Stimulated activated naive CD8-positive, alpha-beta T cell treated with anti-CD3 and anti-CD28 coated beads, Interleukin-15, Interleukin-2, amounts not matched to agents 100 U/mL and 50 U/mL, for 24 hours (primary cell): ENCODE measurements at regions not wholly inside any gene's neighbourhood (a gene's known extent, or its start where the extent isn't known, plus 50 kb on each side); places are given as distances from the start of the nearest gene placed in this dataset.
"Not testable (repeated sequence)": the region's sequence is repeated elsewhere in the genome, so short reads cannot be mapped to it uniquely, and the experiment has no call there.

Experiments used
- ATAC-seq: fragments of 150-1000 bp; cut with Tn5 transposase; one replicate; pipeline ENCODE4 v1.10.0; 2021
- DNase-seq: peaks from one replicate; pipeline ENCODE4 v3.0.0; 2021

DNA sequence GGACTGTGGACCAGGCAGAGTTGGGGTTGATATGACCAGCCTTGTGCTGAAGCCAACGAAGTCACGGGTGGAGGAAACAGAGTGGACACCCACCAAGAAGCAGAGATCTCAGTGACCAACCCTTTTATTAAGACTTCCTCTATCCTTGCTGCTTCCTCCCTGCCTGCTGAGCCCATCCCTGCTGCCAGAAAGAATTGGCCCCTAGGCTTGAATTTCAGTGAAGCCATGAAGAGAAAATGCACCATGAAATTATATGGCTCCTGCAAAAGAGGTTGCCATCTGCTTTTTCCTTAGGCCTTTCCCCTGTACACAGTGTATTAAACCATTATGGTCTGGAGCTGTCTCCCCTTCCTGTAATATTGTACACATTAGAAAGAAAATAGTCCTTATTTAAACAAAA lies 246.7 kb downstream of the HS3ST3B1 start:
- DNase-seq (no peak), ATAC-seq (no peak)

GRCh38 chr17:14547016-14547415 lies 246.1 kb downstream of the HS3ST3B1 start:
- ATAC-seq (no peak), DNase-seq (no peak)

DNA sequence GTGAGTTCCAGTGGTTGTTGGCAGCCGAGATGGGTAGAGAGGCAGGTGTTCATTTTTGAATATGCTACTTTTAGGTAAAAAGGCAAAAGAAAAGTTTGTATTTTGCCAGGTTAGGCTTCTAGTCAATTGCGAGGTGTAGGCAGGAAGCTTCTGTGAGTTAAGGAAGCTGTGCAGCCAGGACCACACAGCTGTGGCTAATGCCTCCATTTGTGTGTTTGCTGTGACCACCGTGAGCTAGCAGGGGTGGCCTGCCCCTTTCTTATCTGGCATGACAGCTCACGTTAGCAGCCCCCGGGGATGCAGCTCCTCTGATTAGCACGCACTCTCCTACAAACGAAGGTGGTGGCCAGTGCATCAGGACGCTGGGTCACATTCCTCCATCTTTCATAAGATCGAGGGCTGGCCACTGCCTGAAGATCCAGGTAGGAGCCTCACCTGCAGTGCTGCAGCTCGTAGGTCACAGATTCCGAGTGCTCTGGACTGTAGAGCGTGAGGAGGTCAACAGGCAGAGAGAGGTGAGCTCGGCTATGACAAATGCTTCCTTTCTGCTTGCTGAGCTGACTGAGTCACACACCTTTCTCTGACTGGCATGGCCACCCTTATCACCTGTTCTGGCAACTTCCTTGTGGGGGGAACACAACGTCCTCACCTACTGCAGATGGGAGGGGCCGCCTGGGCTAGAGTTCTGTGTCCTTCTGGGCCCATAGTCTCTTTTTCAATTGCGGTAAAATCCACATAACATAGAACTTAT lies 244.4 kb downstream of the HS3ST3B1 start:
- ATAC-seq (no peak), DNase-seq (no peak)

- ATAC-seq (no peak), DNase-seq (no peak)
These were observed 240.8 kb downstream of the HS3ST3B1 start for GRCh38 chr17:14541714-14542113.

DNA sequence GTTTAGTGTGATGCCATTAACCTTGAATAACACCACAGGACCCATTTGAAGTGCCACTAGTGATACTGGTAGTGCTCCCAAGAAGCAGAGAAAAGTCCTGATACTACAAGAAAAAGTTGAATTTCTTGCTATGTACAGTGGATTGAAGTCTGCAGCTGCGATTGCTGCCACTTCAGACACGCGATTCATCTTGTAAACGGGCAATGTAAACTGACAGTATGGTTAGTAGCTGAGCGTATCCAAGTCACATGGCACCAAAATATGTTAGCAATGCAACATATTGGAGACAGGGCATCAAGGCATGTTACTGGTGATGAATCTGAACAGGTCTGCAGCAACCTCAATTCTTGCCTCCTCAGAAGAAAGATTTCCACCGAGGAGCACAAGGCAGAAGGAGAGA lies 238.9 kb downstream of the HS3ST3B1 start:
- DNase-seq: no peak
- no peak for ATAC-seq

DNA sequence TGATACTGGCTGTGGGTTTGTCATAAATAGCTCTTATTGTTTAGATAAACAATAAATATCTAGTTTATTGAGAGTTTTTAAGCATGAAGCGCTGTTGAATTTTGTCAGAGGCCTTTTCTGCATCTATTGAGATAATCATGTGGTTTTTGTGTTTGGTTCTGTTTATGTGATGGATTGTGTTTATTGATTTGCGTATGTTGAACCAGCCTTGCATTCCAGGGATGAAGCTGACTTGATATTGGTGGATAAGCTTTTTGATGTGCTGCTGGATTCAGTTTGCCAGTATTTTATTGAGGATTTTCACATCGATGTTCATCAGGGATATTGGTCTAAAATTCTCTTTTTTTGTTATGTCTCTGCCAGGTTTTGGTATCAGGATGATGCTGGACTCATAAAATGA lies 231.4 kb downstream of the HS3ST3B1 start:
- DNase-seq, ATAC-seq: not testable (repeated sequence)

- no peak for DNase-seq
These were observed 224.9 kb downstream of the HS3ST3B1 start for GRCh38 chr17:14525551-14526455.

DNA sequence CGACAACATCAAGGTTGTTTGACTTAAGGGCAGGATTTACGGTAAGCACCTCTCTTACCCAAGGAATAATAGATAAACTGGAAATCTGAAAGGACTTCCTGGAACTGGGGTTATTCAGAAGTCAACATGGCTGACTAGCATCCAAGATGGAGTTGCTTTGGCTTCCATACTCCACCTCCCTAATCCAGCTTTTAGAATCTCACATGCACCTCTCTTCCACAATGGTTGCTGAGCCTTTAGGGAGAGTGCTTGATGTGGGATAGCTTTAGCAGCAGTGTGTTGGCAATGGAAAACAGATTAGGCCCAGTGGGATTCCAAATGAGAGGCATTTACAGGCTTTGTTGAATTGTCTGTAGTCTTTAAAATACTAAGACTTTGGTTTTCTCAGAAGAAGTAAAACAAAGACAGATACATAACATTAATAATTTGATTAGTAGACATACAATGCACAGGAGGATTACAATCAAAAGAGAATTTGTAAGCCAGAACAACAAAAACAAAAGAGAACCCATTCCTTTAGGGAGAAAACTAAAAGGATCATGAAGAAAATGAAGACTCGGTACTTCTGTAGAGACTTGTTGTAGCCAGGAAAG lies 222.0 kb downstream of the HS3ST3B1 start:
- DNase-seq (no peak), ATAC-seq (no peak)

More at GRCh38 chr17:14525551-14526455, 224.9 kb downstream of the HS3ST3B1 start:
- no peak for ATAC-seq

DNA sequence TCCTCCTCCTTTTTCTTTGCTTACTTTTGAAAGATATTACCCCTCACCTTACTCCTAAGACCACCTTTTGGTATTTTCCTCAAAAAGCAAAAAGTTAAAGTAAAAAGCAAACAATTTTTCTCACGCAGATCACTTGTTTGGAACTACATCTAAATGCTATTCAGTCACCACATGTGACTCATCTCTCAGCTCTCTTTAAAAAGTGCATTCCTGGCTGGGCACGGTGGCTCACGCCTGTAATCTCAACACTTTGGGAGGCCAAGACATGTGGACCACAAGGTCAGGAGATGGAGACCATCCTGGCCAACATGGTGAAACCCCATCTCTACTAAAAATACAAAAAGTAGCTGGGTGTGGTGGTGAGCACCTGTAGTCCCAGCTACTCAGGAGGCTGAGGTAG lies 218.0 kb downstream of the HS3ST3B1 start:
- not testable (repeated sequence) for DNase-seq, ATAC-seq

DNA sequence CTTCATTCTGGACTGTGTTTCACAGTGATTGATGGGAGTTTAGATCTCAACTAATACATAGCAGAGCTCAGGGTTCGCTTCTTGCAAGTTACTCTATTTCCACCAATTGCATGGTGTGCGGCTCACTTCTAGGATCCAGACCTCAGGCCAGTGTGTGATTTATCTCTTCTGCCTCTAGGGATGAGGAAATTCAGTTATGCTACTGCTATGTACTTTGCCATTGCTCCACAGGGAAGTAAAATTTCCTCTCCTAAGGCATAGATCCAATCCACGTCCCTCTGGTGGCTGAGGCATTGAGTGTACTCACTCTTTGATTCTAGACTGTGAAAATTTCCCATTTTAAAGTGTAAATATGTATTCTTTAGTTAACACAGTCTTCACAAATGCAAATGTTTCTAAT lies 214.1 kb downstream of the HS3ST3B1 start:
- no peak for ATAC-seq

GRCh38 chr17:14513835-14514234 lies 213.0 kb downstream of the HS3ST3B1 start:
- ATAC-seq (no peak), DNase-seq (no peak)

More for the DNA sequence above, 214.1 kb downstream of the HS3ST3B1 start:
- no peak for DNase-seq

DNA sequence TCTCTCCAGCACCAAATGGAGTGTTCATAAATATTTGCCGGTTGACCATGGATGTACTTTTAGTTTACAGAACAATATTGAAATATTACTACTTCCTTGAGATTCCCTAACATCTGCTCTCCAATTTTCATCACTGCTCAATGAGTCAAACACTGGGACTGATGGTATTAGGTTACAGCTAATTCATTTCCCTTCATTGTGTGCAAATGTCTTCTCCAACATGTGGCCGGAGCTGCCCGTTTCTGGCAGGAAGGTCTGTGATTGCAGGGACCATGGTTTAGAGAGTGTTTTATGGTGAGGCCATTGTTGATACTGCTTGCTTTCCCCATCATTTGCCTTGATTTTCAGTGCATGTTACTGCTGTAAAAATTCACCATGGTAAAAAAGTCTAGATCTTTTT lies 209.3 kb downstream of the HS3ST3B1 start:
- DNase-seq: no peak
- ATAC-seq: no peak

GRCh38 chr17:14508156-14508555 lies 207.3 kb downstream of the HS3ST3B1 start:
- DNase-seq: no peak
- no peak for ATAC-seq

GRCh38 chr17:14506364-14506763 lies 205.5 kb downstream of the HS3ST3B1 start:
- ATAC-seq (no peak), DNase-seq (no peak)

- ATAC-seq (no peak), DNase-seq (no peak)
These were observed 204.7 kb downstream of the HS3ST3B1 start for GRCh38 chr17:14505606-14506005.

DNA sequence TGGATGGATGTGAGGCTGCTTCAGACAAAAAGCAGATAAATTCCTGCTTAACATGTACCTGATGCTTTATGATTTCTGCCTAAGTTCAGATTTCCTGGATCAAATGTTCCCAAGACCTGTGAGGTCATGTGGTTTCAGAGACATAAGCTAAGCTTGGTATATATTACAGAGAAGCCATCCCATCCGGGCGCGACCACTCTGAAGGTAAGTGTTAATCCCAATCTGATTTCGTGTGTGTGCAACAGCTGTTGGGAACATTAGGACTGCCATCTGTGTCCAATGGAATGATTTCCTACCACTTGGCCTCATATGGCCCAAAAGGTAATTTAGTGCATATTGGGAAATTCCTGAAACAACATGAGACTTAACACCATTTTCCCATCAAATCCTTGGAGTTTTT lies 199.1 kb downstream of the HS3ST3B1 start:
- no peak for ATAC-seq

GRCh38 chr17:14498812-14499211 lies 197.9 kb downstream of the HS3ST3B1 start:
- ATAC-seq: no peak
- no peak for DNase-seq

More for the DNA sequence above, 199.1 kb downstream of the HS3ST3B1 start:
- no peak for DNase-seq

- no peak for DNase-seq
- ATAC-seq: no peak
These were observed 193.3 kb downstream of the HS3ST3B1 start for GRCh38 chr17:14494161-14494560.

DNA sequence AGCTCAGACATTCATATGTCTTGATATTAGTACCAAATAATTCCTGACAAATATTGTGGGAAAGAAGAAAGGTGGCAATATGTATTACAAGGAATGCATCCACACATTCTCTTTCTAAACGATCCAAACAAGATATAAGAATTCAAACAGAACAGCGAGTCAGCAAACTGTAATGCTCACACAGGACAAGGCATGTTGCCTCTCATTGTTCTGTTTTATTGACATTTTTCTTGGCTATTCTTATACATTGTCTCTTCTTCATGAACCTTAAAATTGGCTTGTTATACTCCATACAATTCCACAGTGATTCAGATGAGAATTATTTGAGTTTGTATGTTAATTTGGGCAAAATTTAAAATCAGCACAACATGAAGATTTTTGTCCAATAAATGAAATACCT lies 189.1 kb downstream of the HS3ST3B1 start:
- ATAC-seq (no peak), DNase-seq (no peak)

- ATAC-seq (no peak), DNase-seq (no peak)
These were observed 188.2 kb downstream of the HS3ST3B1 start for GRCh38 chr17:14488958-14489550.

DNA sequence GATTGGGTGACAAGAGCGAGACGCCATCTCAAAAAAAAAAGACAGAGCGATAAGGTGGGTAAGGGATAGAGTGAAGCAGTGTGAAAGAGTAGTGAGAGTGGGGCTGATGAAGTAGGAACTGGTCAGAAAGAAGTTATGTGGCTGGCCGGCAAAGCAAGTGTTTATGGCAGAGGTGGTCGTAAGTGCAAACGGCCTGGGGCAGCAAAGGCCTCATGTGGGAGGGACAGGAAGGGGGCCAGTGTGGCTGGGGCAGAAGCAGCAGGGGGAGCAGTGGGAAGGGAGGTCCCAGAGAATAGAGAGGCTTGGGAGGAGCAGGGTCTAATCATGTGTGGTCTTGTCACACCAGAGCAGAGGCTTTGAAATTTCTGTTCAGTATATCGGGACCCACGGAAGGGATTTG lies 186.2 kb downstream of the HS3ST3B1 start:
- DNase-seq: no peak
- no peak for ATAC-seq

DNA sequence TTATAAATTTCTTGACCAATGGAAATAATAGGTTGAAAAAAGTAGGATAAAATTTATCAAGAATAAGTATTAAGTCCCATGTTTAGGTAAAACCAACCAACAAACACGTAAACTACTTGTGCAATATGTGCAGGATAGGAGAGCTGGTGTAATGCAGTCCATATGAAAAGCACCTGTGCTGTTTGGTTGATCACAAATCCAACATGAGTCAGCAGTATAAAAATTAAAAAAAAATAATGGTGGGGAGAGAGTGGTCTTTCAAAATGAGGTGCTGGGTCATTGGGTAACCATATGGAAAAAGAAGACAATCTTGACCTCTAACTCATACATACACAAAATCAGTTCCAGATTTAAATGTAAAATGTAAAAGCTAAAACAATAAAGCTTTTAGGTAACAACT lies 181.8 kb downstream of the HS3ST3B1 start:
- ATAC-seq (no peak), DNase-seq (no peak)
